GM12878 (cell line): ENCODE measurements at regions not wholly inside any gene's neighbourhood (a gene's known extent, or its start where the extent isn't known, plus 50 kb on each side); places are given as distances from the start of the nearest gene placed in this dataset.

Experiments
- CHD2 ChIP-seq: IDR thresholded peaks from 2 replicates; pipeline ENCODE4 v1.6.1; 2011; ENCODE audit warnings: low read depth, low read length, improper control_type of control experiment, borderline replicate concordance
- EZH2 ChIP-seq: IDR thresholded peaks from 2 replicates; pipeline ENCODE4 v1.6.1; 2012; ENCODE audit warnings: low read depth, mild to moderate bottlenecking, control low read depth, inconsistent platforms, low read length, borderline replicate concordance; ENCODE audit not compliant: control insufficient read depth
- POLR2A ChIP-seq: IDR thresholded peaks from 2 replicates; pipeline ENCODE4 v1.6.1; 2011; ENCODE audit warnings: low read depth, mild to moderate bottlenecking, low read length
- RFX5 ChIP-seq: IDR thresholded peaks from 2 replicates; pipeline ENCODE4 v1.6.1; 2011; ENCODE audit warnings: low read depth, low read length, improper control_type of control experiment
- TF ChIP-seq, protein P1 (sequence below): fragments of 450-650 bp; formaldehyde crosslinking; IDR thresholded peaks from 2 replicates; pipeline ENCODE4 v1.4.0; 2022; ENCODE audit warnings: mild to moderate bottlenecking, moderate library complexity
- TF ChIP-seq, protein P2 (sequence below), 3 experiments: IDR thresholded peaks in 2 of 3; conservative IDR thresholded peaks in 1 of 3; 2 replicates each; pipeline ENCODE4 v1.5.1; 2011; ENCODE audit warnings: low read depth in 3 of 3, low read length in 3 of 3, mild to moderate bottlenecking in 3 of 3, control low read depth in 2 of 3, moderate library complexity in 2 of 3, inconsistent platforms in 1 of 3, mixed read lengths in 1 of 3; ENCODE audit not compliant: control insufficient read depth in 2 of 3, insufficient read depth in 1 of 3; ENCODE audit errors: extremely low read depth in 1 of 3
- TF ChIP-seq, protein P3 (sequence below): fragments of 450-650 bp; IDR thresholded peaks from 2 replicates; pipeline ENCODE4 v1.6.1; 2016; ENCODE audit warnings: mild to moderate bottlenecking

DNA sequence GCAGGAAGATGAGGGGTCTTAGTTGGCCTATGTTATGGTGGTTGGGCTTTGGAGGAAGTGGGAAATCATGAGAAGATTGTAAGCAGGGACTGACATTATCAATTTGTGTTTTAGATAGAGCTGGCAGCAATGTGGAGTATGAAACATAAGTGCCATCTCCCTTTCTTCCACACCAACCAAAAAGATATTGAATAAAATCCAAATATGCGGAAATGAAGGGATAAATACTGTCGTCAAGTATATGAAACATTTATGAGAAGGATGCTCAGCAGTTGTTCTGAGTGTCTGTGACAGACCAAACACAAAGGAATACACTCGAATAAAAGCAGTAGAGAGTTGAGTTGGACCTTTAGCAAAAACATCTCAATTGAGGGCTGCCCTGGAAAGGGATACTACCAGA is 1090.0 kb upstream of the ZEB2 start:
- TF ChIP-seq EZH2, result no peak
- TF ChIP-seq, protein P1, sequence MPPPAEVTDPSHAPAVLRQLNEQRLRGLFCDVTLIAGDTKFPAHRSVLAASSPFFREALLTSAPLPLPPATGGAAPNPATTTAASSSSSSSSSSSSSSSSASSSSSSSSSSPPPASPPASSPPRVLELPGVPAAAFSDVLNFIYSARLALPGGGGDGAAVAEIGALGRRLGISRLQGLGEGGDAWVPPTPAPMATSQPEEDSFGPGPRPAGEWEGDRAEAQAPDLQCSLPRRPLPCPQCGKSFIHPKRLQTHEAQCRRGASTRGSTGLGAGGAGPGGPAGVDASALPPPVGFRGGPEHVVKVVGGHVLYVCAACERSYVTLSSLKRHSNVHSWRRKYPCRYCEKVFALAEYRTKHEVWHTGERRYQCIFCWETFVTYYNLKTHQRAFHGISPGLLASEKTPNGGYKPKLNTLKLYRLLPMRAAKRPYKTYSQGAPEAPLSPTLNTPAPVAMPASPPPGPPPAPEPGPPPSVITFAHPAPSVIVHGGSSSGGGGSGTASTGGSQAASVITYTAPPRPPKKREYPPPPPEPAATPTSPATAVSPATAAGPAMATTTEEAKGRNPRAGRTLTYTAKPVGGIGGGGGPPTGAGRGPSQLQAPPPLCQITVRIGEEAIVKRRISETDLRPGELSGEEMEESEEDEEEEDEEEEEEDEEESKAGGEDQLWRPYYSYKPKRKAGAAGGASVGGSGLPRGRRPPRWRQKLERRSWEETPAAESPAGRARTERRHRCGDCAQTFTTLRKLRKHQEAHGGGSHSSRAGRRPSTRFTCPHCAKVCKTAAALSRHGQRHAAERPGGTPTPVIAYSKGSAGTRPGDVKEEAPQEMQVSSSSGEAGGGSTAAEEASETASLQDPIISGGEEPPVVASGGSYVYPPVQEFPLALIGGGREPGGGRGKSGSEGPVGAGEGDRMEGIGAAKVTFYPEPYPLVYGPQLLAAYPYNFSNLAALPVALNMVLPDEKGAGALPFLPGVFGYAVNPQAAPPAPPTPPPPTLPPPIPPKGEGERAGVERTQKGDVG (CRISPR knock-in tag), result no peak
- TF ChIP-seq, protein P2, sequence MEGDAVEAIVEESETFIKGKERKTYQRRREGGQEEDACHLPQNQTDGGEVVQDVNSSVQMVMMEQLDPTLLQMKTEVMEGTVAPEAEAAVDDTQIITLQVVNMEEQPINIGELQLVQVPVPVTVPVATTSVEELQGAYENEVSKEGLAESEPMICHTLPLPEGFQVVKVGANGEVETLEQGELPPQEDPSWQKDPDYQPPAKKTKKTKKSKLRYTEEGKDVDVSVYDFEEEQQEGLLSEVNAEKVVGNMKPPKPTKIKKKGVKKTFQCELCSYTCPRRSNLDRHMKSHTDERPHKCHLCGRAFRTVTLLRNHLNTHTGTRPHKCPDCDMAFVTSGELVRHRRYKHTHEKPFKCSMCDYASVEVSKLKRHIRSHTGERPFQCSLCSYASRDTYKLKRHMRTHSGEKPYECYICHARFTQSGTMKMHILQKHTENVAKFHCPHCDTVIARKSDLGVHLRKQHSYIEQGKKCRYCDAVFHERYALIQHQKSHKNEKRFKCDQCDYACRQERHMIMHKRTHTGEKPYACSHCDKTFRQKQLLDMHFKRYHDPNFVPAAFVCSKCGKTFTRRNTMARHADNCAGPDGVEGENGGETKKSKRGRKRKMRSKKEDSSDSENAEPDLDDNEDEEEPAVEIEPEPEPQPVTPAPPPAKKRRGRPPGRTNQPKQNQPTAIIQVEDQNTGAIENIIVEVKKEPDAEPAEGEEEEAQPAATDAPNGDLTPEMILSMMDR (IDR thresholded peaks at IDR 0.05 in 2 of 3, conservative IDR thresholded peaks at IDR 0.05 in 1 of 3; ENCODE audit: control insufficient read depth in 2 of 3, extremely low read depth in 1 of 3, insufficient read depth in 1 of 3, low read depth in 3 of 3, low read length in 3 of 3), result no peak
- TF ChIP-seq, protein P3, sequence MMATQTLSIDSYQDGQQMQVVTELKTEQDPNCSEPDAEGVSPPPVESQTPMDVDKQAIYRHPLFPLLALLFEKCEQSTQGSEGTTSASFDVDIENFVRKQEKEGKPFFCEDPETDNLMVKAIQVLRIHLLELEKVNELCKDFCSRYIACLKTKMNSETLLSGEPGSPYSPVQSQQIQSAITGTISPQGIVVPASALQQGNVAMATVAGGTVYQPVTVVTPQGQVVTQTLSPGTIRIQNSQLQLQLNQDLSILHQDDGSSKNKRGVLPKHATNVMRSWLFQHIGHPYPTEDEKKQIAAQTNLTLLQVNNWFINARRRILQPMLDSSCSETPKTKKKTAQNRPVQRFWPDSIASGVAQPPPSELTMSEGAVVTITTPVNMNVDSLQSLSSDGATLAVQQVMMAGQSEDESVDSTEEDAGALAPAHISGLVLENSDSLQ, result no peak
- TF ChIP-seq POLR2A, result no peak
- no peak for TF ChIP-seq CHD2
- no peak for TF ChIP-seq RFX5
